ELR (cell line): ENCODE measurements at regions not wholly inside any gene's neighbourhood (a gene's known extent, or its start where the extent isn't known, plus 50 kb on each side); places are given as distances from the start of the nearest gene placed in this dataset.
"Not testable (repeated sequence)": the region's sequence is repeated elsewhere in the genome, so short reads cannot be mapped to it uniquely, and the experiment has no call there.

Experiments
- DNase-seq: peaks from one replicate; pipeline ENCODE4 v3.0.0-alpha.2; 2015; ENCODE audit warnings: low read depth

- DNase-seq: peak; percentile 93
These were observed 129.1 kb downstream of the TNFRSF21 start for GRCh38 chr6:47180633-47181032.

GRCh38 chr6:47179286-47179685, 130.4 kb downstream of the TNFRSF21 start:
- DNase-seq: no peak

GRCh38 chr6:47175656-47176055, 133.5 kb upstream of the ADGRF1 start:
- DNase-seq: no peak

GRCh38 chr6:47174502-47175023, 132.4 kb upstream of the ADGRF1 start:
- DNase-seq: no peak

- not testable (repeated sequence) for DNase-seq
These were observed 131.9 kb upstream of the ADGRF1 start for GRCh38 chr6:47174063-47174462.

GRCh38 chr6:47173145-47173544, 131.0 kb upstream of the ADGRF1 start:
- DNase-seq: not testable (repeated sequence)

- DNase-seq: no peak
These were observed 128.4 kb upstream of the ADGRF1 start for GRCh38 chr6:47170617-47170947.

GRCh38 chr6:47169785-47170616, 127.9 kb upstream of the ADGRF1 start:
- DNase-seq: peak; percentile 57

GRCh38 chr6:47168180-47168579, 126.0 kb upstream of the ADGRF1 start:
- peak; percentile 98 for DNase-seq

- DNase-seq: peak; percentile 16
These were observed 123.8 kb upstream of the ADGRF1 start for GRCh38 chr6:47165918-47166317.

GRCh38 chr6:47164877-47165276, 122.7 kb upstream of the ADGRF1 start:
- DNase-seq: no peak

- DNase-seq: no peak
These were observed 121.4 kb upstream of the ADGRF1 start for GRCh38 chr6:47163536-47163935.

- DNase-seq: no peak
These were observed 120.7 kb upstream of the ADGRF1 start for GRCh38 chr6:47162793-47163192.

- DNase-seq: peak; percentile 32
These were observed 120.1 kb upstream of the ADGRF1 start for GRCh38 chr6:47162231-47162630.

- peak; percentile 73 for DNase-seq
These were observed 119.1 kb upstream of the ADGRF1 start for GRCh38 chr6:47161176-47161687.

GRCh38 chr6:47160702-47161101, 118.6 kb upstream of the ADGRF1 start:
- no peak for DNase-seq

GRCh38 chr6:47159763-47160162, 117.6 kb upstream of the ADGRF1 start:
- DNase-seq: no peak

GRCh38 chr6:47157653-47158219, 115.6 kb upstream of the ADGRF1 start:
- no peak for DNase-seq

- no peak for DNase-seq
These were observed 114.9 kb upstream of the ADGRF1 start for GRCh38 chr6:47157063-47157462.

- DNase-seq: no peak
These were observed 114.1 kb upstream of the ADGRF1 start for GRCh38 chr6:47156196-47156595.

GRCh38 chr6:47153404-47153755, 111.2 kb upstream of the ADGRF1 start:
- no peak for DNase-seq

GRCh38 chr6:47152666-47153403, 110.7 kb upstream of the ADGRF1 start:
- peak; percentile 45 for DNase-seq
